Fibroblast of lung (primary cell): ENCODE measurements at regions not wholly inside any gene's neighbourhood (a gene's known extent, or its start where the extent isn't known, plus 50 kb on each side); places are given as distances from the start of the nearest gene placed in this dataset.

Source experiments
- CTCF ChIP-seq, 2 donors: IDR thresholded peaks in 1 of 2; conservative IDR thresholded peaks in 1 of 2; 1 replicate in 1 of 2; 2 replicates in 1 of 2; pipeline ENCODE4 v1.5.1; 2011 to 2012; ENCODE audit warnings: low read length in 2 of 2, control low read depth in 1 of 2, inconsistent platforms in 1 of 2, low read depth in 1 of 2, mild to moderate bottlenecking in 1 of 2
- EZH2 ChIP-seq: IDR thresholded peaks from 2 replicates; pipeline ENCODE4 v1.5.1; 2012; ENCODE audit warnings: low read length, control low read depth, mild to moderate bottlenecking; ENCODE audit errors: missing control alignments

- TF ChIP-seq CTCF (conservative IDR thresholded peaks at IDR 0.05 in 1 of 2, IDR thresholded peaks at IDR 0.05 in 1 of 2; ENCODE audit: low read depth in 1 of 2, low read length in 2 of 2) (no peak), EZH2 (no peak)
Measured at GRCh38 chr13:53703371-53704080, 674.9 kb downstream of the OLFM4 start.
